ENCODE measurements at regions not wholly inside any gene's neighbourhood (a gene's known extent, or its start where the extent isn't known, plus 50 kb on each side); places are given as distances from the start of the nearest gene placed in this dataset.

DNA sequence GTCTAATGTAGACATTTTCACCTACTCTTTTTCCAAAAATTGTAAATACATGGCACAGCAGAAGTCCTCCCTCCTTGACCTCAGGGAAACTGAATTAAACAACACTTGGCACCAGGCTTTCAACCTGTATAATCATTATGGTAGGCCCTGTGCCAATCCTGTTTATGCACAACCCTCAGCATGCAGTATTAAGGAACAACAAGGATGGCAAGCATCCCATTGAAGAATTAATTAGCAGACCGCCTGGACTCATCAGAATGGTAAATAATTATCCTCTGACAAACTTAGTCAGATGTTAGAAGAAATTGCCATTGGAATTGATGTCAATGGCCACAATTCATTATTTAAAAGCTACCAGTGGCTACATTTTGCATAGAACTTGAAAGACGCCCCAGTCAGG lies 66.3 kb upstream of the GALNT5 start:
- no peak overlapping the region for H3K9ac ChIP-seq (ENCODE audit: low read length)
- H4K20me1 ChIP-seq (ENCODE audit: insufficient read depth): no peaks in the 10 kb centered on the region
- no peaks in the 10 kb centered on the region for H3K9me2 ChIP-seq (ENCODE audit: insufficient read depth, low read length)
- no peaks in the 10 kb centered on the region for H3K27me3 ChIP-seq (ENCODE audit: insufficient read depth, low read depth, low read length)
- no peak overlapping the region for H2AFZ ChIP-seq (ENCODE audit: low read depth, low read length)
- no peaks in the 10 kb centered on the region for H3K9me3 ChIP-seq (ENCODE audit: low read length)
- no peak overlapping the region for H3K27ac ChIP-seq (ENCODE audit: low read length)
- TF ChIP-seq EZH2 (IDR thresholded peaks at IDR 0.05; ENCODE audit: borderline replicate concordance, insufficient read depth, low read length, poor library complexity, severe bottlenecking): no peak
- no peak for TF ChIP-seq RAD21 (conservative IDR thresholded peaks at IDR 0.05)
- no peak for TF ChIP-seq TAF1 (IDR thresholded peaks at IDR 0.05; ENCODE audit: low read depth)
- TF ChIP-seq REST (IDR thresholded peaks at IDR 0.05; ENCODE audit: borderline replicate concordance): no peak
- no peak for TF ChIP-seq POLR2AphosphoS5 (IDR thresholded peaks at IDR 0.05)
- TF ChIP-seq CTCF (IDR thresholded peaks at IDR 0.05; ENCODE audit: poor library complexity, severe bottlenecking): no peak
- no peak for TF ChIP-seq SMC3 (conservative IDR thresholded peaks at IDR 0.05; ENCODE audit: poor library complexity)
- no peak for TF ChIP-seq EP300 (conservative IDR thresholded peaks at IDR 0.05; ENCODE audit: poor library complexity, severe bottlenecking)
- no peak for TF ChIP-seq MXI1 (conservative IDR thresholded peaks at IDR 0.05; ENCODE audit: poor library complexity, severe bottlenecking)
- H3K79me2 ChIP-seq (replicated peaks; ENCODE audit: insufficient read depth, low read length): no peaks in the 10 kb centered on the region
- no peak overlapping the region for H3K4me2 ChIP-seq (ENCODE audit: low read length)
- no peak overlapping the region for H3K4me3 ChIP-seq (ENCODE audit: low read length)
- H3F3A ChIP-seq (ENCODE audit: insufficient read depth, low read length, poor library complexity, severe bottlenecking): no peaks in the 10 kb centered on the region
- no peaks in the 10 kb centered on the region for H3K36me3 ChIP-seq (ENCODE audit: insufficient read depth, low read length)

DNA sequence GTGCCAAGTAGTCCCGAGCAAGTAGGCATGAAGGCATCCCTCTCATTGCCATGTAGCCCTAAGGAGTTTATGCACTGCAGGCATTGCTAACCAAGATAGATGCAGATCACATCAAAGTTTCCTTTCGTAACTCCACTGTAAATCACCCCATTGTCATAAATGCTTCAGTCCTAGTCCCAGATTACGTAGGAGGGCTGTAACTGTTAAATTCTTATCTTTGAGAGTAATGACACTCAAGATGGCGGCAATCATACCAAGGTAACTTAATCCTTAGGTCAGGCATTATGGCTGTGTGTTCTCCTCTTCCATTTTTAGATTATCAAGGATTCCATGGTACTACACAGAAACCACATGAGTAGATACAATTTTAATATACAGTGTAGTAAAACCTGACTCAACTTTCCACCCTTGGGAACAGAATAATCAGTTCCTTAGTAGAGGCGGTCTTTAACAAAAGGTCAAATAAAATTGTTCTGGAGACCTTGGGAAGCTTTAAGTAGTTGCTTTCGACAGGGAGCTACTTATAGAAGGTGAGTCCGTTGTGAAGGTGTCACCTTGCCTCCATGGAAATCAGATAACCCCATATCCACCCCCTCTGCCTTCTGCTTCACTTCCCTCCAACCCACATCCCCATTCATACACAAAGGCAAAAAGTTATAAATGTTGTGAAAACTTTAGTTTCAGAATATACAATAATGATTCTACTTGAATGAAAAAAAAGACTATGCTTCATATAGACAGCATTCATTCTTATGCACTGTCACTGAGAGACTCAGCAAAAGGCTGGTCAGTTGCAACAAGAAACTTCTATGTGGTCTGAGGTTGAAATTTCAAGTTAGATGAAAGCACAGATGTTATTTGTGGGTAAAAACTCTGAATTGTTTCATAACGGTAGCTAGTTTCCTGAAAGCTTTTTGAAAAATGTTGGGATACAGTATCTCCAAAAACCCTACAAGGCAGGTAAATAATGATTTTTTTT lies 64.8 kb upstream of the GALNT5 start:
- Histone ChIP-seq H2AFZ (ENCODE audit: low read depth, low read length) (no peak overlapping the region), H3F3A (ENCODE audit: insufficient read depth, low read length, poor library complexity, severe bottlenecking) (no peaks in the 10 kb centered on the region), H3K9me2 (ENCODE audit: insufficient read depth, low read length) (no peaks in the 10 kb centered on the region), H3K79me2 (replicated peaks; ENCODE audit: insufficient read depth, low read length) (no peaks in the 10 kb centered on the region), H3K4me3 (ENCODE audit: low read length) (no peak overlapping the region), H3K4me2 (ENCODE audit: low read length) (no peak overlapping the region), H3K27me3 (ENCODE audit: insufficient read depth, low read depth, low read length) (no peaks in the 10 kb centered on the region), H3K9me3 (ENCODE audit: low read length) (no peaks in the 10 kb centered on the region), H3K27ac (ENCODE audit: low read length) (no peak overlapping the region), H3K9ac (ENCODE audit: low read length) (no peak overlapping the region), H3K36me3 (ENCODE audit: insufficient read depth, low read length) (no peaks in the 10 kb centered on the region), H4K20me1 (ENCODE audit: insufficient read depth) (no peaks in the 10 kb centered on the region)
- no peak for TF ChIP-seq EZH2 (IDR thresholded peaks at IDR 0.05; ENCODE audit: borderline replicate concordance, insufficient read depth, low read length, poor library complexity, severe bottlenecking)
- TF ChIP-seq REST (IDR thresholded peaks at IDR 0.05; ENCODE audit: borderline replicate concordance): no peak
- no peak for TF ChIP-seq RAD21 (conservative IDR thresholded peaks at IDR 0.05)
- TF ChIP-seq POLR2AphosphoS5 (IDR thresholded peaks at IDR 0.05): no peak
- no peak for TF ChIP-seq MXI1 (conservative IDR thresholded peaks at IDR 0.05; ENCODE audit: poor library complexity, severe bottlenecking)
- TF ChIP-seq EP300 (conservative IDR thresholded peaks at IDR 0.05; ENCODE audit: poor library complexity, severe bottlenecking): no peak
- no peak for TF ChIP-seq SMC3 (conservative IDR thresholded peaks at IDR 0.05; ENCODE audit: poor library complexity)
- no peak for TF ChIP-seq CTCF (IDR thresholded peaks at IDR 0.05; ENCODE audit: poor library complexity, severe bottlenecking)
- TF ChIP-seq TAF1 (IDR thresholded peaks at IDR 0.05; ENCODE audit: low read depth): no peak
